Stimulated activated CD4-positive, alpha-beta T cell treated with anti-CD3 and anti-CD28 coated beads, Interleukin-12 subunit alpha, Interleukin-12 subunit beta, amount 100 ng/mL, for 4 hours (primary cell): ENCODE measurements at regions not wholly inside any gene's neighbourhood (a gene's known extent, or its start where the extent isn't known, plus 50 kb on each side); places are given as distances from the start of the nearest gene placed in this dataset.
A peak's percentile ranks its signal among the peaks of the same experiment; 100 is the strongest.

Experiments
- DNase-seq: peaks from one replicate; pipeline ENCODE4 v3.0.0-alpha.2; 2020

- DNase-seq, result no peak
Observed at GRCh38 chr20:52817511-52817910, 154.6 kb upstream of the TSHZ2 start.

GRCh38 chr20:52814371-52814770, 157.8 kb upstream of the TSHZ2 start:
- no peak for DNase-seq

GRCh38 chr20:52812231-52812847, 159.8 kb upstream of the TSHZ2 start:
- DNase-seq, result no peak

GRCh38 chr20:52809003-52809402, 163.2 kb upstream of the TSHZ2 start:
- no peak for DNase-seq

GRCh38 chr20:52806918-52807317, 165.2 kb upstream of the TSHZ2 start:
- DNase-seq, result no peak

GRCh38 chr20:52805843-52806242, 166.3 kb upstream of the TSHZ2 start:
- DNase-seq, result no peak

GRCh38 chr20:52805296-52805571, 166.9 kb upstream of the TSHZ2 start:
- no peak for DNase-seq

- DNase-seq, result no peak
Observed at GRCh38 chr20:52804497-52805295, 167.5 kb upstream of the TSHZ2 start.

GRCh38 chr20:52801628-52802006, 170.5 kb upstream of the TSHZ2 start:
- DNase-seq, result no peak

GRCh38 chr20:52800734-52801627, 171.2 kb upstream of the TSHZ2 start:
- no peak for DNase-seq

- DNase-seq, result no peak
Observed at GRCh38 chr20:52799130-52799529, 173.0 kb upstream of the TSHZ2 start.

GRCh38 chr20:52798124-52798523, 174.0 kb upstream of the TSHZ2 start:
- DNase-seq, result no peak

- DNase-seq, result no peak
Observed at GRCh38 chr20:52794853-52795252, 177.3 kb upstream of the TSHZ2 start.

- no peak for DNase-seq
Observed at GRCh38 chr20:52793339-52793963, 178.7 kb upstream of the TSHZ2 start.

GRCh38 chr20:52791091-52791490, 181.1 kb upstream of the TSHZ2 start:
- DNase-seq, result no peak

- DNase-seq, result no peak
Observed at GRCh38 chr20:52789716-52790115, 182.4 kb upstream of the TSHZ2 start.

- DNase-seq, result no peak
Observed at GRCh38 chr20:52787962-52788361, 184.2 kb upstream of the TSHZ2 start.

GRCh38 chr20:52787216-52787615, 184.9 kb upstream of the TSHZ2 start:
- DNase-seq, result no peak

- DNase-seq, result no peak
Observed at GRCh38 chr20:52785679-52786078, 186.5 kb upstream of the TSHZ2 start.

- peak; percentile 37 for DNase-seq
Observed at GRCh38 chr20:52783769-52784168, 188.4 kb upstream of the TSHZ2 start.

GRCh38 chr20:52780462-52780861, 191.7 kb upstream of the TSHZ2 start:
- no peak for DNase-seq

GRCh38 chr20:52779125-52779524, 193.0 kb upstream of the TSHZ2 start:
- DNase-seq, result no peak

- no peak for DNase-seq
Observed at GRCh38 chr20:52777171-52777570, 195.0 kb upstream of the TSHZ2 start.
